T-helper 2 cell (primary cell): ENCODE measurements at regions not wholly inside any gene's neighbourhood (a gene's known extent, or its start where the extent isn't known, plus 50 kb on each side); places are given as distances from the start of the nearest gene placed in this dataset.
"Not testable (repeated sequence)": the region's sequence is repeated elsewhere in the genome, so short reads cannot be mapped to it uniquely, and the experiment has no call there.

Experiments
- DNase-seq, 5 experiments: peaks; one replicate each; pipeline versions ENCODE4 v3.0.0 to v3.0.0-alpha.2; 2012 to 2022

GRCh38 chr6:17012421-17013225, 89.2 kb upstream of the STMND1 start:
- no peak for DNase-seq

GRCh38 chr6:17011985-17012384, 89.9 kb upstream of the STMND1 start:
- DNase-seq: no peak

DNA sequence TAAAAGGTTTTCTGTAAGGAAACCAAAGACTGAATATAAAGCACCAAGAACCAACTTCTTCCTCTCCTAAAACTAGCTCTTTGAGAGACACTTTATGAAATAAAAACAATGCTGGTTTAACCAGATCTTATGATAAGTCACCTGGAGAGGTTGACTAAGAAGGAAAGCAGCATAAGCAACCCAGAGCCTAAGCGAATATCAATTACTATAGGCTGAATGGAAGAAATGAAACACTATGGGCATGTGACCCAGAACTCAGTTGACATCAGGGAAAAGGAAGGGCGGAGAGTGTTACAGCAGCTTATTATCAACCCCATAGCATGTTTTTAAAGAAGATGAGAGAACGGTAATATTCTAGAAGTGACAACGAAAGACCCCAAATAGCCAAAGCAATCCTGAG, 94.1 kb upstream of the STMND1 start:
- peak in 1 of 5 experiments; percentile 55 for DNase-seq

DNA sequence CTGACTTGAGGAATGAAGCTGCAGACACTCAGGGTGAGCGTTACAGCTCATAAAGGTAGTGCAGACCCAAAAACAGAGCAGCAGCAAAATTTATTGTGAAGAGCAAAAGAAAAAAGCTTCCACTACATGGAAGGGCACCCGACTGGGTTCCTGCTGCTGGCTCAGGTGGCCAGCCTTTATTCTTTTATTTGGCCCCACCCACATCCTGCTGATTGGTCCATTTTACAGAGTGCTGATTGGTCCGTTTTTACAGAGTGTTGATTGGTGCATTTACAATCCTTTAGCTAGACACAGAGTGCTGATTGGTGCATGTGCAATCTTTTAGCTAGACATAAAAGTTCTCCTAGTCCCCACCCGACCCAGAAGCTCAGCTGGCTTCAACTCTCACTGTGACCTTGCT, 95.3 kb upstream of the STMND1 start:
- DNase-seq: no peak

DNA sequence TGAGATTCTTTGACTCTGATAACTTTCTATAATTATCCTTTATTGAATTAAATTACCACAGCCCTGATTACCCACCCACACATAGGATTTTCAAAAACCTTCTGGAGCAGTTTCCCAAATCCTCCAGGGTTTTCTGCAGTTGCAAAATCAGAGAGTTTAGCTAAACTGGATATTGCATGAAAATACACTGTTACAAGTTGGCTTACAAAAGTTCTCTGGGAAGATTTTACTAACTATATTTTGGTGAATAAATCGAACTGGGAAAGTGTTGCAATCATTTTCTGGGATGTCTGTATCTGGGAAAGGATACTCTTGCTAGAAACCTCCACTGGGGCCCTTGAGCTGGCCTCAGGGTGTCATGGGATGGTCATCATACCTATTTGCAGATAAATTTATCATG, 97.6 kb upstream of the STMND1 start:
- DNase-seq: no peak

DNA sequence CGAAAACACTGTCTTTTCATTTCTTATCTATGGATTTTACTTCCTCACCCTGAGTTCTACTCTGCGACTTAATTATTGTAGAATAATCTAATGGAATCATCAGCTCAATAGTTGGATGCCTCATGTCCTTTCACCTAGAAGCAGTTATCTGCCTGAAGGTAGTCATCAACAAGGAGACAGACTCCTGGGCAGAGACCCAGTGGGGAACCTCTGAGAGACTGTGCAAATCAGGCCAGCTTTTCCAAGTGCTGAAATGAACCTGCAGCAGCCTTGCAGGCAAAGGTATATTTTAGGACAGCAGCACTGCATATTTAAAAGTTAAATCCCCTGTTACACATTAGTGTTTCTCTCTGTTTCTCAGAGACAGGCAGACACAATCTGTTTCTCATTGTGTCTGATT, 99.7 kb upstream of the STMND1 start:
- no peak for DNase-seq

DNA sequence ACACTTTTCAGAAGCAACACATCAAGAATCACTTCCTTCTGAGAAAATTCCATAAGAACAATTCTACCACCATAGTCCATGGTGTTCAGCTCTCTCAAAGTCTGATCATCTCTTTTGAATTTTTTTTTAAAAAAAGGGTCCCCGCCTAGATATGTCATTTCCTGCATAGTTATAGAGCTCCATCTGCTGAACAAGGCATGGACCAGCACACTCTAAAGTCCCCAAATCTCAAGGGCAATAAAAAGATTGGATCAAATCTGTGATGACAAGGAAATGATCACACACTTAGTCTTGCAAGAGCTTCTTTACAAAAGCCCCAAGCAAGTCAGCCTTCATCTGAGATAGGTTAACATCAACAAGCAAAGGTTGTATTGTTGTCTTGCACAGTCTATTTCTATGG, 100.7 kb upstream of the STMND1 start:
- DNase-seq: no peak

- no peak for DNase-seq
Measured at GRCh38 chr6:16999491-17000436, 102.1 kb upstream of the STMND1 start.

- DNase-seq: no peak
Measured at GRCh38 chr6:16998461-16998860, 103.4 kb upstream of the STMND1 start.

- no peak for DNase-seq
Measured at GRCh38 chr6:16995511-16996250, 106.2 kb upstream of the STMND1 start.

DNA sequence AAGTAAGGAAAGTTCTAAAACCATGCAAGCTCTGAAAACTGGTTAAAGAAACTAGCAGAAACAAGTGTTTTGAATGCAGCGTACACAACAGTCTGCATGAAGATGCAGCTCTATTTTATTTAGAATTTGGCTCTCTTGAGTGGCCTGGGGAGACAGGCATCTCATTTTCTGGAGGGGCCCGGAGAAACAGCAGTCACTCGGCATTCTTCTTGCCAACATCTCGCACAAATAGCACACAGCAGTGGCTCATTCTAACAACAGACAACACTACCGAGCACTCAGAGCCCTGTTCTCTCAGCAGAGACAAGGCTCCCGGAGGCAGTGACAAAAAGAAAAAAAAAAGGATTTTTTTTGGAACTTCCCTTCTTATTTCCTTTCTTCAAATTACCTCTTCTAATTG, 108.5 kb upstream of the STMND1 start:
- DNase-seq: no peak

- no peak for DNase-seq
Measured at GRCh38 chr6:16991981-16992629, 109.7 kb upstream of the STMND1 start.

DNA sequence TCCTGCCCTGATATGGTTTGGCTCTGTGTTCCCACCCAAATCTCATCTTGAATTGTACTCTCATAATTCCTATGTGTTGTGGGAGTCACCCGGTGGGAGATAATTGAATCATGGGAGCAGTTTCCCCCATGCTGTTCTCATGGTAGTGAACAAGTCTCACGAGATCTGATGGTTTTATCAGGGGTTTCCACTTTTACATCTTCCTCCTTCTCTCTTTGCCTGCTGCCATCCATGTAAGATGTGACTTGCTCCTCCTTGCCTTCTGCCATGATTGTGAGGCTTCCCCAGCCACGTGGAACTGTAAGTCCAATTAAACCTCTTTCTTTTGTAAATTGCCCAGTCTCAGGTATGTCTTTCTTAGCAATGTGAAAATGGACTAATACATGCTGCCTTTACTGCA, 111.9 kb upstream of the STMND1 start:
- DNase-seq: not testable (repeated sequence)

- no peak for DNase-seq
Measured at GRCh38 chr6:16989382-16989781, 112.5 kb upstream of the STMND1 start.

DNA sequence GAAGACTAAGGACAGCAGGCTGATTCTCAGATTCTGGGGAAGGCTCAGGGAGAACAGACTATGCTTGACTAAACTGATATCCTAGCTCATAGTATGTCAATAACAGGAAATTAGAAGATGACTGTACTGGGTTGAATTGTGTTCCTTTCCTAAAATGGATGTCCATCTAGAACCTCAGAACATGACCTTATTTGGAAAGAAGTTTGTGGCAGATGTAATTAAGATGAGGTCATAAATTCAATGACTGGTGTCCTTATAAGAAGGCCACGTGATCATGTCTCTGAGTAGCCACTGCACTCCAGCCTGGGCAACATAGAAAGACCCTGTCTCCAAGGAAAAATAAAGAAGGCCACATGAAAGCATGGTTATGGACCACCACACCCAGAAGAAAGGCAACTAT, 113.9 kb upstream of the STMND1 start:
- no peak for DNase-seq

DNA sequence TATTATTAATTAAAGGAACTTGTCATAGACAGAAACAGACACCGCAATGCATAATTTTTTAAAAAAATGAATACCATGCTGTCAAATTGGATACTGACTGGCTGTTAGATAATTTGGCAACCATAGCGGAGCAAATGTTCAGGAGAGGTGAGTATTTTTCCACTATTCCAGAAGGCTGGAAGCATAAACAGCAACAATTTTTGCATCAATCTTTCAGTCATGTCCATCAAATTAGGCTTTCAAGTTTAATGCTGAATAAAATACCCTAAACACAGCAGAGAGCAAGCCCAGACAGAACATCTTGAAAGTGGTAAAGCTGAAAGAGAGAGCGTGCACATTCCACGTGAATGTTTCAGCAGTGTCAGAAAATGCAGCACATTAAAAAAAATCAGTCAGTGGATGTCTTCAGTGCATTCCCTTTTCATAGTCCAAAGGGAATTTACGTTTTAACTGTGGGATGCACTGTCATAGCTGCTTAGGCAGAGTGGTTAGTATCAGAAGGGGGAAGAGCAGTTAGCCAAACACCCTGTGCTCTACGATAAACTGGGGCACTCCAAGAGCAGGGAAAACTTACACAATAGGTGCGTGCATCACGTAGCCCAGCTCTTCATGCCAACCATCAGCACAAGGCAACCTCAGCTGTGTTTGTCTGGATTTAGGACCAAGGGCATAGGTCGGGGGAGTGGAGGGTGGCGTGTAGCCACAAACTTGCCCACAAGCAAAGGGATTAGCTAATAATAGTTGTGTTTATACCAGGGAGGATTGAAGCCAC, 116.2 kb upstream of the STMND1 start:
- no peak for DNase-seq

GRCh38 chr6:16982807-16983206, 119.0 kb upstream of the STMND1 start:
- DNase-seq: no peak

GRCh38 chr6:16979677-16980370, 122.0 kb upstream of the STMND1 start:
- no peak for DNase-seq

DNA sequence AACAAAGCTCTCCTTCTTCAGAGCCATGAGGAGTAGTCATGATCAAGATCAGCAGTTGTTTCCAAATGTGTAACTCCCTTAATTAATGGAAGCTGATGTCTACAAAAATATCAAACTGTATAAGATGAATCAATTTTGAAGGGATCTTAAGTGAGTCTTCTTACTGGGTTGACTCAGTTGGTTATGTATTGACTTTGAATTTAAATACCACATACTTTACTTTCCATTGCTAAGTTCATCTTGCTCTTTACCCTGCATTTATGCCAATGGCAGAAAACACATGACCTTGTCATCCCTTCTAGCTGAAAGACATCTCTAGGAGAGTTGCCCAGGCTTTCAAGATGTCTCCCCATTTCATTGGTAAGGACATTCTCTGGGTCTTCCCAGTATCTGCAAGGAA, 123.2 kb upstream of the STMND1 start:
- no peak for DNase-seq

DNA sequence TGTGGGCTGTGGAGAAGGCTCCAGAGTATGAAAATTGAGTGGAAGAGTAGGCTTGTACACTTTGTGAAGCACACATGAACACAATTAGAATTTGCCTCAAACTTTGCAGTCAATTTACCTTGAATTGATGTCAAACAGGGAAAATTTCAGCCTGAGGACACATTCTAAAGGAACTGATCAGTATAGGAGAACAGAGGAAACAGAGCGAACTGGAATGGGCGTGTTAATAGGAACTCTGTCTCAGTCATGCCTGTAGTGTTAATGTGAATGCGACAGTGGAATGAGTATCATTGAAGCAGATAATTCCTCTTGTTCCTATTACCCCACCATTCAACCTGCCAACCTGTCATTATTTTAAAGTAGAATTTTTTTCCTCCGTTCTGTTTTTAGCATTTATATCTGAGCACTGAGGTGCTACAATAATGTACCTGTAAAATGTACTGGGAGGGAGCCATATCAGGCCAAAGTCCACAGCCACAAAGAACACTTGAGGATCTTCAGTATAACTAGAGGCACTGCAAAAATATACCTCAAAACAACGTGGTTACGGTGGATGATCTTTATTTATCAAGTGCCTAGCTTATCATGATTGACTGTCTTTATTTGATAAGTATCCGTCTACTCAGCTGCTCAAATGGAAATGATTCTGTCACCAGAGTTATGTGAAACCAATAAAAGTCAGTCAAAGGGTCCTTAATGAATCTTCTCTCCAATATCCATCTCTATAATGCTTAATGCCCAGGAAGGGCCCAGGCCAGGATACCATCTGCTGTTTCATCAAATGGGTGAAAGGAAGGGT, 125.3 kb upstream of the STMND1 start:
- no peak for DNase-seq
